Small intestine (tissue), 7 donors: ENCODE measurements at regions not wholly inside any gene's neighbourhood (a gene's known extent, or its start where the extent isn't known, plus 50 kb on each side); places are given as distances from the start of the nearest gene placed in this dataset.
A peak's percentile ranks its signal among the peaks of the same experiment; 100 is the strongest.

Experiments used
- DNase-seq, 2 donors: peaks; one replicate each; pipeline versions ENCODE4 v3.0.0 to v3.0.0-alpha.2; 2013
- FAIRE-seq: peaks from 2 replicates; lab custom pipeline; 2012; peaks lifted over from hg19 to GRCh38; lab: Jason Lieb, UNC
- H3K27ac ChIP-seq, 3 donors: one replicate each; pipeline ENCODE4 v1.5.1; 2013; ENCODE audit warnings: low read length in 2 of 3, mild to moderate bottlenecking in 2 of 3, control low read depth in 1 of 3, inconsistent platforms in 1 of 3, low read depth in 1 of 3, moderate library complexity in 1 of 3
- H3K27me3 ChIP-seq, 3 donors: one replicate each; pipeline ENCODE4 v1.6.1; 2013; ENCODE audit warnings: low read length in 3 of 3, inconsistent platforms in 1 of 3; ENCODE audit not compliant: control insufficient read depth in 3 of 3, insufficient read depth in 3 of 3
- H3K36me3 ChIP-seq, 3 donors: one replicate each; pipeline ENCODE4 v1.6.1; 2013; ENCODE audit warnings: low read length in 3 of 3, inconsistent platforms in 1 of 3, low read depth in 1 of 3, mild to moderate bottlenecking in 1 of 3, moderate library complexity in 1 of 3; ENCODE audit not compliant: control insufficient read depth in 3 of 3, insufficient read depth in 2 of 3
- H3K4me1 ChIP-seq, 3 donors: one replicate each; pipeline ENCODE4 v1.6.1; 2013; ENCODE audit warnings: low read length in 2 of 3, inconsistent platforms in 1 of 3, low read depth in 1 of 3, mild to moderate bottlenecking in 1 of 3, moderate library complexity in 1 of 3; ENCODE audit not compliant: control insufficient read depth in 3 of 3, insufficient read depth in 2 of 3
- H3K4me3 ChIP-seq, 3 donors: one replicate each; pipeline ENCODE4 v1.5.1; 2013; ENCODE audit warnings: low read length in 3 of 3, control low read depth in 1 of 3, inconsistent platforms in 1 of 3, low read depth in 1 of 3, mild to moderate bottlenecking in 1 of 3, moderate library complexity in 1 of 3
- H3K9me3 ChIP-seq, 2 donors: one replicate each; pipeline ENCODE4 v1.6.1; 2013; ENCODE audit warnings: low read depth in 1 of 2, low read length in 1 of 2; ENCODE audit not compliant: control insufficient read depth in 2 of 2, insufficient read depth in 1 of 2
- WGBS, 3 donors: extraction: QIAGEN DNeasy Blood & Tissue Kit; methylation state at CpG; one replicate each; pipeline ENCODE4 v1.1.7; 2013; 5-methylcytosine and 5-hydroxymethylcytosine counted together
- donor health status: healthy with polysubstance abuse.
- donor health status: control.
- donor health status: control.
- donor health status: Bipolar disorder and iron deficiency.
- donor health status: healthy.

- FAIRE-seq, result no peak
These were observed 155.1 kb upstream of the CAMK1G start for GRCh38 chr1:209428241-209428921.

GRCh38 chr1:209429611-209430010, 153.9 kb upstream of the CAMK1G start:
- FAIRE-seq, result no peak
- Histone ChIP-seq H3K36me3 (no peaks in the 10 kb centered on the region), H3K9me3 (no peaks in the 10 kb centered on the region), H3K27ac (no peak overlapping the region), H3K4me1 (peaks cover 0 to 34% (median 0%) of the 10 kb centered on the region in 3 donors), H3K4me3 (no peak overlapping the region), H3K27me3 (peaks cover 0 to 2% (median 0%) of the 10 kb centered on the region in 3 donors)
- peak in 1 of 2 donors; percentile 48 for DNase-seq

More at GRCh38 chr1:209428241-209428921, 155.1 kb upstream of the CAMK1G start:
- no peak overlapping the region for H3K27ac ChIP-seq
- no peaks in the 10 kb centered on the region for H3K9me3 ChIP-seq
- WGBS, 3 donors, result 74 to 78% (median 75%) methylated on average over 10 of the region's 10 CpGs
- H3K27me3 ChIP-seq, result peaks cover 0 to 2% (median 0%) of the 10 kb centered on the region in 3 donors
- H3K4me3 ChIP-seq, result no peak overlapping the region
- H3K36me3 ChIP-seq, result no peaks in the 10 kb centered on the region
- DNase-seq, result peak in 1 of 2 donors; percentile 44
- H3K4me1 ChIP-seq, result peaks cover 0 to 30% (median 0%) of the 10 kb centered on the region in 3 donors

- Histone ChIP-seq H3K27me3 (peaks cover 0 to 2% (median 0%) of the 10 kb centered on the region in 3 donors), H3K27ac (no peak overlapping the region), H3K9me3 (no peaks in the 10 kb centered on the region), H3K4me1 (peaks cover 0 to 34% (median 0%) of the 10 kb centered on the region in 3 donors), H3K36me3 (no peaks in the 10 kb centered on the region), H3K4me3 (no peak overlapping the region)
- FAIRE-seq (no peak), DNase-seq (peak in 1 of 2 donors; percentile 32)
- 62 to 68% (median 63%) methylated on average over 3 of the region's 3 CpGs for WGBS, 3 donors
These were observed 153.4 kb upstream of the CAMK1G start for GRCh38 chr1:209430107-209430506.

GRCh38 chr1:209430821-209431259, 152.7 kb upstream of the CAMK1G start:
- no peaks in the 10 kb centered on the region for H3K9me3 ChIP-seq
- WGBS, 3 donors, result 85 to 90% (median 89%) methylated on average over 5 of the region's 5 CpGs
- peaks cover 0 to 2% (median 0%) of the 10 kb centered on the region in 3 donors for H3K27me3 ChIP-seq
- H3K4me3 ChIP-seq, result no peak overlapping the region
- H3K4me1 ChIP-seq, result peaks cover 0 to 34% (median 0%) of the 10 kb centered on the region in 3 donors
- no peak for DNase-seq
- H3K36me3 ChIP-seq, result no peaks in the 10 kb centered on the region
- no peak overlapping the region for H3K27ac ChIP-seq
- FAIRE-seq, result no peak

- Histone ChIP-seq H3K36me3 (no peaks in the 10 kb centered on the region), H3K9me3 (no peaks in the 10 kb centered on the region), H3K27me3 (no peaks in the 10 kb centered on the region), H3K27ac (no peak overlapping the region), H3K4me3 (no peak overlapping the region), H3K4me1 (peaks cover 0 to 34% (median 0%) of the 10 kb centered on the region in 3 donors)
- FAIRE-seq (no peak), DNase-seq (no peak)
- 73 to 87% (median 75%) methylated on average over 3 of the region's 3 CpGs for WGBS, 3 donors
These were observed 152.1 kb upstream of the CAMK1G start for GRCh38 chr1:209431402-209431801.

- no peak for FAIRE-seq
- no peak overlapping the region for H3K4me3 ChIP-seq
- no peak for DNase-seq
- peaks cover 0 to 34% (median 0%) of the 10 kb centered on the region in 3 donors for H3K4me1 ChIP-seq
- no peaks in the 10 kb centered on the region for H3K9me3 ChIP-seq
- H3K27me3 ChIP-seq, result no peaks in the 10 kb centered on the region
- 84 to 91% (median 87%) methylated on average over 12 of the region's 12 CpGs for WGBS, 3 donors
- H3K36me3 ChIP-seq, result no peaks in the 10 kb centered on the region
- no peak overlapping the region for H3K27ac ChIP-seq
These were observed 151.6 kb upstream of the CAMK1G start for GRCh38 chr1:209431813-209432442.

- no peaks in the 10 kb centered on the region for H3K27me3 ChIP-seq
- no peaks in the 10 kb centered on the region for H3K9me3 ChIP-seq
- H3K36me3 ChIP-seq, result no peaks in the 10 kb centered on the region
- H3K4me3 ChIP-seq, result no peak overlapping the region
- 76 to 79% (median 78%) methylated on average over 4 of the region's 4 CpGs for WGBS, 3 donors
- H3K4me1 ChIP-seq, result peaks cover 0 to 34% (median 0%) of the 10 kb centered on the region in 3 donors
- DNase-seq, result no peak
- no peak for FAIRE-seq
- no peak overlapping the region for H3K27ac ChIP-seq
These were observed 151.1 kb upstream of the CAMK1G start for GRCh38 chr1:209432443-209432825.

- Histone ChIP-seq H3K27ac (no peak overlapping the region), H3K4me3 (no peak overlapping the region), H3K9me3 (no peaks in the 10 kb centered on the region), H3K27me3 (no peaks in the 10 kb centered on the region), H3K36me3 (no peaks in the 10 kb centered on the region), H3K4me1 (peaks cover 0 to 29% (median 0%) of the 10 kb centered on the region in 3 donors)
- FAIRE-seq (no peak), DNase-seq (no peak)
- 35 to 55% (median 36%) methylated on average over 3 of the region's 3 CpGs for WGBS, 3 donors
These were observed 149.9 kb upstream of the CAMK1G start for GRCh38 chr1:209433649-209434031.
